GM19035 (cell line): ENCODE measurements at regions not wholly inside any gene's neighbourhood (a gene's known extent, or its start where the extent isn't known, plus 50 kb on each side); places are given as distances from the start of the nearest gene placed in this dataset.
"Not testable (repeated sequence)": the region's sequence is repeated elsewhere in the genome, so short reads cannot be mapped to it uniquely, and the experiment has no call there.

Source experiments
- ATAC-seq: cut with Tn5 transposase; IDR thresholded peaks from one replicate; pipeline ENCODE4 v1.9.1; 2021; ENCODE audit not compliant: unreplicated experiment

- no peak for ATAC-seq
Measured at GRCh38 chr13:24617256-24618010, 62.8 kb upstream of the ATP12A start.

- ATAC-seq: peak; percentile 90
Measured at GRCh38 chr13:24618011-24618955, 61.9 kb upstream of the ATP12A start.

GRCh38 chr13:24619282-24619681 is 60.9 kb upstream of the ATP12A start:
- no peak for ATAC-seq

- ATAC-seq: not testable (repeated sequence)
Measured at GRCh38 chr13:24622481-24623148, 57.6 kb upstream of the ATP12A start.

GRCh38 chr13:24623149-24623665 is 57.0 kb upstream of the ATP12A start:
- no peak for ATAC-seq

GRCh38 chr13:24624363-24624762 is 55.8 kb upstream of the ATP12A start:
- ATAC-seq: no peak

- no peak for ATAC-seq
Measured at GRCh38 chr13:24624801-24625231, 55.4 kb upstream of the ATP12A start.

- ATAC-seq: no peak
Measured at GRCh38 chr13:24625331-24625731, 54.9 kb upstream of the ATP12A start.

GRCh38 chr13:24625870-24626849 is 54.0 kb upstream of the ATP12A start:
- ATAC-seq: no peak

GRCh38 chr13:24627090-24627714 is 53.0 kb upstream of the ATP12A start:
- ATAC-seq: no peak

- no peak for ATAC-seq
Measured at GRCh38 chr13:24627946-24628345, 52.3 kb upstream of the ATP12A start.

GRCh38 chr13:24629320-24629719 is 50.9 kb upstream of the ATP12A start:
- no peak for ATAC-seq

GRCh38 chr13:24630121-24630520 is 50.1 kb upstream of the ATP12A start:
- no peak for ATAC-seq
